Osteoblast (primary cell): ENCODE measurements at regions not wholly inside any gene's neighbourhood (a gene's known extent, or its start where the extent isn't known, plus 50 kb on each side); places are given as distances from the start of the nearest gene placed in this dataset.

Source experiments
- DNase-seq: peaks from one replicate; pipeline ENCODE4 v3.0.0; 2011; ENCODE audit warnings: low spot score, mixed read lengths; ENCODE audit not compliant: insufficient read length; ENCODE audit errors: missing footprints
- H2AFZ ChIP-seq: 2 replicates; pipeline ENCODE4 v1.6.0; 2011; ENCODE audit warnings: mild to moderate bottlenecking, low read length
- H3K27ac ChIP-seq: 2 replicates; pipeline ENCODE4 v1.5.1; 2011; ENCODE audit warnings: mild to moderate bottlenecking, low read depth, low read length, moderate library complexity
- H3K27me3 ChIP-seq: 2 replicates; pipeline ENCODE4 v1.6.0; 2012; ENCODE audit warnings: mild to moderate bottlenecking, control low read depth, inconsistent platforms, low read length, moderate library complexity; ENCODE audit not compliant: insufficient read depth
- H3K36me3 ChIP-seq: 2 replicates; pipeline ENCODE4 v1.5.1; 2011; ENCODE audit warnings: mild to moderate bottlenecking, low read length, control low read depth, moderate library complexity; ENCODE audit not compliant: insufficient read depth
- H3K4me1 ChIP-seq: 2 replicates; pipeline ENCODE4 v1.5.1; 2011; ENCODE audit warnings: mild to moderate bottlenecking, low read length, control low read depth, moderate library complexity; ENCODE audit not compliant: insufficient read depth
- H3K4me2 ChIP-seq: 2 replicates; pipeline ENCODE4 v1.6.0; 2011; ENCODE audit warnings: mild to moderate bottlenecking, low read length; ENCODE audit not compliant: insufficient read depth
- H3K4me3 ChIP-seq: fragments of 200-600 bp; sonication (generic); 3 replicates; pipeline ENCODE4 v1.5.1; 2012; ENCODE audit warnings: mild to moderate bottlenecking, low read length, inconsistent platforms; ENCODE audit not compliant: insufficient read depth
- H3K79me2 ChIP-seq: 2 replicates; pipeline ENCODE4 v1.6.0; 2012; ENCODE audit warnings: mild to moderate bottlenecking, low read length, control low read depth, inconsistent platforms; ENCODE audit not compliant: insufficient read depth
- H3K9me3 ChIP-seq: 2 replicates; pipeline ENCODE4 v1.5.1; 2011; ENCODE audit warnings: low read depth, low read length, control low read depth
- H4K20me1 ChIP-seq: 2 replicates; pipeline ENCODE4 v1.6.0; 2012; ENCODE audit warnings: mild to moderate bottlenecking, low read length, control low read depth; ENCODE audit not compliant: insufficient read depth
- CTCF ChIP-seq: IDR thresholded peaks from 2 replicates; pipeline ENCODE4 v1.5.1; 2011; ENCODE audit warnings: mild to moderate bottlenecking, low read depth, low read length, moderate library complexity; ENCODE audit errors: extremely low read depth

GRCh38 chr10:62996516-62996915, 136.6 kb upstream of the NRBF2 start:
- no peak for TF ChIP-seq CTCF

GRCh38 chr10:62993121-62993520, 140.0 kb upstream of the NRBF2 start:
- Histone ChIP-seq H3K9me3 (no peaks in the 10 kb centered on the region), H2AFZ (no peak overlapping the region), H3K79me2 (no peaks in the 10 kb centered on the region), H3K4me3 (no peak overlapping the region), H3K4me2 (no peak overlapping the region), H3K36me3 (no peaks in the 10 kb centered on the region), H3K27me3 (peaks cover 4% of the 10 kb centered on the region), H3K4me1 (peaks cover 9% of the 10 kb centered on the region), H3K27ac (no peak overlapping the region), H4K20me1 (no peaks in the 10 kb centered on the region)
- no peak for TF ChIP-seq CTCF
- no peak for DNase-seq

More at GRCh38 chr10:62996516-62996915, 136.6 kb upstream of the NRBF2 start:
- Histone ChIP-seq H3K79me2 (no peaks in the 10 kb centered on the region), H4K20me1 (no peaks in the 10 kb centered on the region), H3K4me1 (peaks cover 9% of the 10 kb centered on the region), H3K9me3 (no peaks in the 10 kb centered on the region), H2AFZ (no peak overlapping the region), H3K36me3 (no peaks in the 10 kb centered on the region), H3K4me2 (no peak overlapping the region), H3K27ac (no peak overlapping the region), H3K27me3 (peaks cover 2% of the 10 kb centered on the region), H3K4me3 (no peak overlapping the region)
- DNase-seq, result no peak

- Histone ChIP-seq H3K9me3 (no peaks in the 10 kb centered on the region), H3K4me1 (peaks cover 9% of the 10 kb centered on the region), H3K4me3 (no peak overlapping the region), H2AFZ (no peak overlapping the region), H3K36me3 (no peaks in the 10 kb centered on the region), H3K27me3 (peaks cover 6% of the 10 kb centered on the region), H3K27ac (no peak overlapping the region), H3K4me2 (no peak overlapping the region), H3K79me2 (no peaks in the 10 kb centered on the region), H4K20me1 (no peaks in the 10 kb centered on the region)
- TF ChIP-seq CTCF, result no peak
- DNase-seq, result no peak
Observed at GRCh38 chr10:62992145-62992721, 140.9 kb upstream of the NRBF2 start.

GRCh38 chr10:62990126-62990525, 143.0 kb upstream of the NRBF2 start:
- Histone ChIP-seq H3K9me3 (no peaks in the 10 kb centered on the region), H4K20me1 (no peaks in the 10 kb centered on the region), H3K27me3 (peaks cover 3% of the 10 kb centered on the region), H3K4me2 (no peak overlapping the region), H3K4me1 (no peaks in the 10 kb centered on the region), H2AFZ (no peak overlapping the region), H3K36me3 (no peaks in the 10 kb centered on the region), H3K79me2 (no peaks in the 10 kb centered on the region), H3K27ac (no peak overlapping the region), H3K4me3 (no peak overlapping the region)
- TF ChIP-seq CTCF, result no peak
- DNase-seq, result no peak
